Prostate gland (tissue), 2 donors: ENCODE measurements at regions not wholly inside any gene's neighbourhood (a gene's known extent, or its start where the extent isn't known, plus 50 kb on each side); places are given as distances from the start of the nearest gene placed in this dataset.

Experiments used
- DNase-seq: peaks from one replicate; pipeline ENCODE4 v3.0.0-alpha.2; 2019; ENCODE audit warnings: low spot score
- H3K27ac ChIP-seq, 2 donors: fragments of 200-600 bp; sonication (generic); 2 replicates each; pipeline ENCODE4 v1.5.1; 2017 to 2019
- H3K27me3 ChIP-seq: fragments of 200-600 bp; sonication (generic); replicated peaks from 2 replicates; pipeline ENCODE4 v1.5.1; 2019; ENCODE audit not compliant: insufficient read depth
- H3K36me3 ChIP-seq, 2 donors: fragments of 200-600 bp; sonication (generic); 1 replicate in 1 of 2; 2 replicates in 1 of 2; pipeline versions ENCODE4 v1.5.1 to v1.8.1; 2017 to 2019
- H3K4me1 ChIP-seq: fragments of 200-600 bp; sonication (generic); replicated peaks from 2 replicates; pipeline ENCODE4 v1.5.1; 2019
- H3K4me3 ChIP-seq, 2 donors: fragments of 200-600 bp; sonication (generic); 2 replicates each; pipeline ENCODE4 v1.5.1; 2017 to 2019
- H3K9me3 ChIP-seq: fragments of 200-600 bp; sonication (generic); 2 replicates; pipeline ENCODE4 v1.5.1; 2017
- POLR2A ChIP-seq: fragments of 450-650 bp; IDR thresholded peaks from one replicate; pipeline ENCODE4 v1.6.1; 2016; ENCODE audit warnings: antibody characterized with exemption, mild to moderate bottlenecking
- POLR2AphosphoS5 ChIP-seq: sonication (generic); formaldehyde crosslinking; IDR thresholded peaks from one replicate; pipeline ENCODE4 v1.6.1; 2017; ENCODE audit warnings: antibody characterized with exemption
- WGBS: methylation state at CpG from one replicate; pipeline ENCODE4 v1.1.5; 2018; 5-methylcytosine and 5-hydroxymethylcytosine counted together
- intact Hi-C: fragments of 100-400 bp; cut with DNase I; formaldehyde crosslinking; loops from one replicate; pipeline ENCODE4 v1.14.2; 2022
- TF ChIP-seq, protein P1 (sequence below), 4 experiments: fragments of 200-600 bp in 2 of 4; fragments of 450-650 bp in 2 of 4; sonication (generic) in 2 of 4; IDR thresholded peaks; 1 replicate in 3 of 4; 2 replicates in 1 of 4; pipeline ENCODE4 v1.5.1; 2016 to 2019; ENCODE audit warnings: antibody characterized with exemption in 4 of 4, mild to moderate bottlenecking in 2 of 4, moderate library complexity in 2 of 4

GRCh38 chr10:108303149-108303548, 1138.6 kb upstream of the SORCS1 start:
- WGBS: 84% methylated on average over 5 of the region's 5 CpGs
- Histone ChIP-seq H3K27me3 (no peaks in the 10 kb centered on the region), H3K9me3 (no peaks in the 10 kb centered on the region), H3K4me1 (no peaks in the 10 kb centered on the region), H3K4me3 (no peak overlapping the region), H3K36me3 (no peaks in the 10 kb centered on the region), H3K27ac (no peak overlapping the region)
- no peak for TF ChIP-seq POLR2AphosphoS5
- TF ChIP-seq POLR2A: no peak
- TF ChIP-seq, protein P1, sequence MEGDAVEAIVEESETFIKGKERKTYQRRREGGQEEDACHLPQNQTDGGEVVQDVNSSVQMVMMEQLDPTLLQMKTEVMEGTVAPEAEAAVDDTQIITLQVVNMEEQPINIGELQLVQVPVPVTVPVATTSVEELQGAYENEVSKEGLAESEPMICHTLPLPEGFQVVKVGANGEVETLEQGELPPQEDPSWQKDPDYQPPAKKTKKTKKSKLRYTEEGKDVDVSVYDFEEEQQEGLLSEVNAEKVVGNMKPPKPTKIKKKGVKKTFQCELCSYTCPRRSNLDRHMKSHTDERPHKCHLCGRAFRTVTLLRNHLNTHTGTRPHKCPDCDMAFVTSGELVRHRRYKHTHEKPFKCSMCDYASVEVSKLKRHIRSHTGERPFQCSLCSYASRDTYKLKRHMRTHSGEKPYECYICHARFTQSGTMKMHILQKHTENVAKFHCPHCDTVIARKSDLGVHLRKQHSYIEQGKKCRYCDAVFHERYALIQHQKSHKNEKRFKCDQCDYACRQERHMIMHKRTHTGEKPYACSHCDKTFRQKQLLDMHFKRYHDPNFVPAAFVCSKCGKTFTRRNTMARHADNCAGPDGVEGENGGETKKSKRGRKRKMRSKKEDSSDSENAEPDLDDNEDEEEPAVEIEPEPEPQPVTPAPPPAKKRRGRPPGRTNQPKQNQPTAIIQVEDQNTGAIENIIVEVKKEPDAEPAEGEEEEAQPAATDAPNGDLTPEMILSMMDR (IDR thresholded peaks at IDR 0.05): no peak
- no peak for DNase-seq
- intact Hi-C loops: no loop called here

- WGBS: 38% methylated on average over 3 of the region's 3 CpGs
- no peak for DNase-seq
- no peaks in the 10 kb centered on the region for H3K27me3 ChIP-seq
- H3K4me3 ChIP-seq: no peak overlapping the region
- TF ChIP-seq, protein P1 (IDR thresholded peaks at IDR 0.05): no peak
- TF ChIP-seq POLR2A: no peak
- TF ChIP-seq POLR2AphosphoS5: no peak
- intact Hi-C loops: no loop called here
- no peaks in the 10 kb centered on the region for H3K9me3 ChIP-seq
- H3K27ac ChIP-seq: no peak overlapping the region
- H3K4me1 ChIP-seq: no peaks in the 10 kb centered on the region
- H3K36me3 ChIP-seq: no peaks in the 10 kb centered on the region
These were observed 1136.5 kb upstream of the SORCS1 start for GRCh38 chr10:108301002-108301401.

GRCh38 chr10:108290823-108291222, 1126.3 kb upstream of the SORCS1 start:
- Histone ChIP-seq H3K9me3 (no peaks in the 10 kb centered on the region), H3K4me3 (no peak overlapping the region), H3K27ac (no peak overlapping the region), H3K36me3 (no peaks in the 10 kb centered on the region), H3K27me3 (no peaks in the 10 kb centered on the region), H3K4me1 (no peaks in the 10 kb centered on the region)
- DNase-seq: no peak
- no peak for TF ChIP-seq POLR2AphosphoS5
- TF ChIP-seq, protein P1 (IDR thresholded peaks at IDR 0.05): no peak
- no peak for TF ChIP-seq POLR2A
- intact Hi-C loops: no loop called here
- WGBS: 91% methylated on average over 4 of the region's 4 CpGs

- Histone ChIP-seq H3K4me3 (no peak overlapping the region), H3K27me3 (no peaks in the 10 kb centered on the region), H3K36me3 (no peaks in the 10 kb centered on the region), H3K4me1 (no peaks in the 10 kb centered on the region), H3K9me3 (no peaks in the 10 kb centered on the region), H3K27ac (no peak overlapping the region)
- intact Hi-C loops: no loop called here
- TF ChIP-seq POLR2AphosphoS5 (no peak), POLR2A (no peak)
- TF ChIP-seq, protein P1 (IDR thresholded peaks at IDR 0.05): no peak
- WGBS: 43% methylated on average over 5 of the region's 5 CpGs
- DNase-seq: no peak
These were observed 1111.6 kb upstream of the SORCS1 start for GRCh38 chr10:108275895-108276685.

DNA sequence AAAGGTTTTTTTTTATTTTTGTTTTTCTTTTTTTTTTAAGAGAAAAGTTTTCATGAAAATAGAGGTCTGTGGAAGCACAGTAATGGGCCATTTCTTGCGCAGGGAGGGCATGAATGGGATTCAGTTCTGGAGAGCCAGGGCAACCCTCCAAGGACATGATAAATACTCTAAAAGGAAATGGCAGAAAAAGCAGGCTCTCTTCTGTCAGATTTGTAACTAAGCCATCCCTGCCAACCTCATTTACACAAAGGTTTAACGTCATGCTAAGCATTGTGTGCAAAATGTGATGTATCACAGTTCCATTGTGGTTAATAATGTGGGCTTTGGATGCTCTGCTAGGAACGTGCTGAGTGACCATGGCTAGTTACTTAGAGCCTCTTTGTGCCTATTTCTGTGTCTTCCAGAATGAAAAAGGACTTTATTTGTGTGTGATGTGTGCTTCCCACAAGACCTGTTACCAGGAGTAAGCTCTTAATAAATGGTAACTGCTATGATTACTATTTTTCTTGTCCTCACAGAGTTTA, 1095.9 kb upstream of the SORCS1 start:
- H3K27ac ChIP-seq: no peak overlapping the region
- TF ChIP-seq, protein P1 (IDR thresholded peaks at IDR 0.05): no peak
- no peak for TF ChIP-seq POLR2A
- no peak for TF ChIP-seq POLR2AphosphoS5
- no peaks in the 10 kb centered on the region for H3K36me3 ChIP-seq
- intact Hi-C loops: no loop called here
- no peaks in the 10 kb centered on the region for H3K9me3 ChIP-seq
- no peak overlapping the region for H3K4me3 ChIP-seq
- DNase-seq: no peak
- 55% methylated on average over 3 of the region's 3 CpGs for WGBS
- no peaks in the 10 kb centered on the region for H3K4me1 ChIP-seq
- no peaks in the 10 kb centered on the region for H3K27me3 ChIP-seq
